ENCODE measurements at regions not wholly inside any gene's neighbourhood (a gene's known extent, or its start where the extent isn't known, plus 50 kb on each side); places are given as distances from the start of the nearest gene placed in this dataset.

- Histone ChIP-seq H3K4me3 (ENCODE audit: low read depth, low read length) (no peak overlapping the region), H3K36me3 (no peaks in the 10 kb centered on the region), H3K4me1 (peaks cover 3% of the 10 kb centered on the region; the same call in 1 of the 2 replicates), H3K9me3 (no peaks in the 10 kb centered on the region), H3K27me3 (no peaks in the 10 kb centered on the region)
- TF ChIP-seq, protein P1, sequence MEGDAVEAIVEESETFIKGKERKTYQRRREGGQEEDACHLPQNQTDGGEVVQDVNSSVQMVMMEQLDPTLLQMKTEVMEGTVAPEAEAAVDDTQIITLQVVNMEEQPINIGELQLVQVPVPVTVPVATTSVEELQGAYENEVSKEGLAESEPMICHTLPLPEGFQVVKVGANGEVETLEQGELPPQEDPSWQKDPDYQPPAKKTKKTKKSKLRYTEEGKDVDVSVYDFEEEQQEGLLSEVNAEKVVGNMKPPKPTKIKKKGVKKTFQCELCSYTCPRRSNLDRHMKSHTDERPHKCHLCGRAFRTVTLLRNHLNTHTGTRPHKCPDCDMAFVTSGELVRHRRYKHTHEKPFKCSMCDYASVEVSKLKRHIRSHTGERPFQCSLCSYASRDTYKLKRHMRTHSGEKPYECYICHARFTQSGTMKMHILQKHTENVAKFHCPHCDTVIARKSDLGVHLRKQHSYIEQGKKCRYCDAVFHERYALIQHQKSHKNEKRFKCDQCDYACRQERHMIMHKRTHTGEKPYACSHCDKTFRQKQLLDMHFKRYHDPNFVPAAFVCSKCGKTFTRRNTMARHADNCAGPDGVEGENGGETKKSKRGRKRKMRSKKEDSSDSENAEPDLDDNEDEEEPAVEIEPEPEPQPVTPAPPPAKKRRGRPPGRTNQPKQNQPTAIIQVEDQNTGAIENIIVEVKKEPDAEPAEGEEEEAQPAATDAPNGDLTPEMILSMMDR (IDR thresholded peaks at IDR 0.05; ENCODE audit: low read depth, low read length): no peak
- DNase-seq: peak; percentile 25
Observed at GRCh38 chr2:172357442-172357841, 69.9 kb upstream of the ITGA6 start.

DNA sequence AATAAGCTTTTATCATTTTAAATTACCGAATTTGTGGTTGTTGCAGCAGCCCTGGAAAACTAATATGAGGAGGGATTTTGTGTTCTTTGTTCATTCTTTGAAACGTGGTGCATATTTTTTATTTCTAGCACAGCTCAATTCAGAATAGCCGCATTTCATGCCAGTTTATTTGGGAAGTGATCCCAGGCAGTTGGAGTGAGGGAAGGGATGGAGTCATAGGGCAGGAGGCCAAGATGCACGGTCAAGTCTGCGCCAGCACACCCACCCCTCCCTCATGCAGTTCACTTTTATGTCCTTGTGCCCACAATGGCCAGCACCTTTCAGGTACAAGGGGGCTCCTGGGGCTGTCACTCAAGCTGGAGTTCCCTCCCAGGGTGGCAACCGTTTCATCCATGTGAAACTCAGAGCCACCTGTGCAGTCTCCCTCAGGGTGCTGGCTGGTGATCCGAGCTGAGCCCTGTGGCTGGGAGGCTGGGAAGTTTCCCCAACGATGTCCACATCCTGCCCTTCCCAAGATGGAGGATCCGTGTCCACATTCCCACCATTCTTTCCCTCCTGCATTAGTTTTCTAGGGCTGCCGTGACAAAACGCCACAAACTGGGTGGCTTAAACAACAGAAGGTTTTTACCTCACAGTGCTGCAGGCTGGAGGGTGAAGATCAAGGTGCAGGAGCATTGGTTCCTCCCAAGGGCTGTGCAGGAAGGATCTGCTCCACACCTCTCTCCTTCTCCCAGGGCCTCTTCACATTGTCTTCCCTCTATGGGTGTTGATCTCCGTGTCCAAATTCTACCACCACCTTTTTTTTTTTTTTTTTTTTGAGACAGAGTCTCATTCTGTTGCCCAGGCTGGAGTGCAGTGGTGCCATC is 68.5 kb upstream of the ITGA6 start:
- H3K27me3 ChIP-seq: no peaks in the 10 kb centered on the region
- H3K9me3 ChIP-seq: no peaks in the 10 kb centered on the region
- H3K4me1 ChIP-seq: peaks cover 3% of the 10 kb centered on the region; the same call in 1 of the 2 replicates
- no peak for DNase-seq
- H3K4me3 ChIP-seq (ENCODE audit: low read depth, low read length): no peak overlapping the region
- no peaks in the 10 kb centered on the region for H3K36me3 ChIP-seq
- TF ChIP-seq, protein P1 (IDR thresholded peaks at IDR 0.05; ENCODE audit: low read depth, low read length): no peak

- no peaks in the 10 kb centered on the region for H3K9me3 ChIP-seq
- peaks cover 3% of the 10 kb centered on the region; the same call in 1 of the 2 replicates for H3K4me1 ChIP-seq
- no peak overlapping the region for H3K4me3 ChIP-seq (ENCODE audit: low read depth, low read length)
- TF ChIP-seq, protein P1 (IDR thresholded peaks at IDR 0.05; ENCODE audit: low read depth, low read length): no peak
- H3K36me3 ChIP-seq: no peaks in the 10 kb centered on the region
- DNase-seq: no peak
- no peaks in the 10 kb centered on the region for H3K27me3 ChIP-seq
Observed at GRCh38 chr2:172361360-172361759, 66.0 kb upstream of the ITGA6 start.

GRCh38 chr2:172361840-172362239 is 65.5 kb upstream of the ITGA6 start:
- Histone ChIP-seq H3K4me3 (ENCODE audit: low read depth, low read length) (no peak overlapping the region), H3K36me3 (no peaks in the 10 kb centered on the region), H3K27me3 (no peaks in the 10 kb centered on the region), H3K4me1 (peaks cover 3% of the 10 kb centered on the region; the same call in 1 of the 2 replicates), H3K9me3 (no peaks in the 10 kb centered on the region)
- TF ChIP-seq, protein P1 (IDR thresholded peaks at IDR 0.05; ENCODE audit: low read depth, low read length): no peak
- DNase-seq: no peak

- H3K9me3 ChIP-seq: no peaks in the 10 kb centered on the region
- H3K4me1 ChIP-seq: no peaks in the 10 kb centered on the region
- H3K27me3 ChIP-seq: no peaks in the 10 kb centered on the region
- H3K36me3 ChIP-seq: no peaks in the 10 kb centered on the region
- no peak overlapping the region for H3K4me3 ChIP-seq (ENCODE audit: low read depth, low read length)
- TF ChIP-seq, protein P1 (IDR thresholded peaks at IDR 0.05; ENCODE audit: low read depth, low read length): no peak
- no peak for DNase-seq
Observed at GRCh38 chr2:172364261-172364660, 63.1 kb upstream of the ITGA6 start.

DNA sequence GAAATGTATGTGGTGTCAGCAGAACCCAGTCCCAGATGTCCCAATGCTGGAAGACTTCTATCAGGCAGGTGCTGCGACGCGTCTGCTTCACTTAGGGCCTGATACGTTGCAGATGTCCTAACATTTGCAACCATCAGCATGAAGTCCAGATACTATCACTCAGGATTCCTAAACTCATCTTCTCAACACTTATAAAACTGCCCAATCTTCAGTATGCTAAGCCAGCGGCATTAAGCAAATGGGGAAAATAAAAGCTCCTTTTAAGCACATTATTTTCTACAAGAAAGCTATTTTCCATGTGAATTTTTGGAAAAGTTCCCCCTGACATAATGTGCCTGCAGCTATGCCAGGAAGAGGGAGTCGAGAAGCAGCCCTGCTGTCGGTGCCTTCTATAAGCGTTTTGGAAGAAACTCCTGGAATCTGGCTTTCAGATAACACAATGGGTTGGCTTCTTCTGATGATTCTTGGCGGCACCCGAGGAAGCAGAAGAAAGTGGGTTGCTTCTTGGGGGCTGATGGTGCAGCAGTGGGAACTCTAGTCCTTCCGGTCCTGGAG is 60.7 kb upstream of the ITGA6 start:
- H3K27me3 ChIP-seq: no peaks in the 10 kb centered on the region
- H3K4me1 ChIP-seq: no peaks in the 10 kb centered on the region
- no peaks in the 10 kb centered on the region for H3K9me3 ChIP-seq
- TF ChIP-seq, protein P1 (IDR thresholded peaks at IDR 0.05; ENCODE audit: low read depth, low read length): no peak
- peak; percentile 8 for DNase-seq
- no peak overlapping the region for H3K4me3 ChIP-seq (ENCODE audit: low read depth, low read length)
- H3K36me3 ChIP-seq: no peaks in the 10 kb centered on the region

All from BE2C (cell line).